ENCODE measurements at regions not wholly inside any gene's neighbourhood (a gene's known extent, or its start where the extent isn't known, plus 50 kb on each side); places are given as distances from the start of the nearest gene placed in this dataset.
"Not testable (repeated sequence)": the region's sequence is repeated elsewhere in the genome, so short reads cannot be mapped to it uniquely, and the experiment has no call there.

GRCh38 chr4:43457866-43458265, 565.4 kb downstream of the GRXCR1 start:
- no peak for DNase-seq

DNA sequence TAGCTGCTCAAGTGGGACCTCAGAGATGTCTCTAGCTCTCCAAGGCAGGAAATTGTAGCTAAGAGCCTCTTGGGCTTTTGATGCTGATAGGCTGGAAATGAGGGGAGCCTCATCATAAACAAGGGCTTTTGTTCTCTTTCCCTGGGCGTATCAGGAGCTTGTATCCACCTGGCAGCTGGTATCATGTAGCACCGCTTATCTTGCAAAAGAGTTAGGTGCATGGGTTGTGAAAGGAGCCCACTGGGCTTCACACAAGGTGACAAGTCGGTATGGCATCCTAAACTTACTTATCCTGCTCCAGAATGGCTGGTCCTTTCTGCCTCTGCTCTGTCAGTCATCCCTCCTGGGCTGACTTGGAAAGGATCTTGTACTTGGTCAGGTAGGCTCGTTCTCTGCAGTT, 565.8 kb downstream of the GRXCR1 start:
- DNase-seq, result no peak

- DNase-seq, result no peak
Observed at GRCh38 chr4:43471950-43472349, 579.4 kb downstream of the GRXCR1 start.

DNA sequence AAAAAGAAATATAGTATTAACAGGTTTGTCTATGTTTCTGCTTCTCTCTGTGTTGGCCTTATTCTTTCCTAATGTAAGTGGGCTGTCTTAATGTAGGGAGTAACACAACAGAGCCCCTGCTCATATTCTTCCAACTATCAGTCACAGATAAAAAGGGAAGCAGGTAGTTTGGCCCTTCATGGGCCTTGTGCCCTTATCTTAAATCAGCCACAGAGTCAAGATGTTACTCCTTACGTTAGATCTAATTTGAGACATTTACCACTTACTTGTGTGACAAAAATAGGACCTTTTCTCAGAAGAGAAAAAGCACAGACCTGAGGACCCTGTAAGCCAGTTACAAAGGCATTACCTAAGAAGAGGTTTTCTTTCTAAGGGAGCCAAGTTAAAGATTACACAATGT, 589.0 kb downstream of the GRXCR1 start:
- DNase-seq, result no peak

GRCh38 chr4:43485196-43485595, 592.7 kb downstream of the GRXCR1 start:
- no peak for DNase-seq

- no peak for DNase-seq
Observed at GRCh38 chr4:43496188-43496587, 603.7 kb downstream of the GRXCR1 start.

DNA sequence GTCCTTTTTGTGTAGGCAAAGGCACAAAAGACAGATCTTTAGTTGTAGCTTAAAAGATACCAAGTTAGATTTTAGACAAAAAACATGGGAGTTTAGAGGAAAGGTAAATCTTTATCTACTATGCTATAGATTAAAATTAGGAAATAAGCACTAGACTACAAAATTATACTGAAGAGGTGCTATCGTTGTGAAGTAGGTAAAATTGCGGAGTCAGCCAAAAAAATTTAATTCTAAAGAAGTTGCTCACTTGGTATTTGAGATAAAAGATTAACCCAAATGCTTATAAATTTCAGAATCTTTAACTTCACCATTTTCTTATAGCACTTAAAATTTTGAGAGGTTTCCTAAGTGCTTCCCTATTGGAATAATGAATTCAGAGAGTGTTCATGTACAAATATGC, 604.1 kb downstream of the GRXCR1 start:
- no peak for DNase-seq

- not testable (repeated sequence) for DNase-seq
Observed at GRCh38 chr4:43505823-43506222, 613.3 kb downstream of the GRXCR1 start.

- DNase-seq, result no peak
Observed at GRCh38 chr4:43512253-43512652, 619.7 kb downstream of the GRXCR1 start.

DNA sequence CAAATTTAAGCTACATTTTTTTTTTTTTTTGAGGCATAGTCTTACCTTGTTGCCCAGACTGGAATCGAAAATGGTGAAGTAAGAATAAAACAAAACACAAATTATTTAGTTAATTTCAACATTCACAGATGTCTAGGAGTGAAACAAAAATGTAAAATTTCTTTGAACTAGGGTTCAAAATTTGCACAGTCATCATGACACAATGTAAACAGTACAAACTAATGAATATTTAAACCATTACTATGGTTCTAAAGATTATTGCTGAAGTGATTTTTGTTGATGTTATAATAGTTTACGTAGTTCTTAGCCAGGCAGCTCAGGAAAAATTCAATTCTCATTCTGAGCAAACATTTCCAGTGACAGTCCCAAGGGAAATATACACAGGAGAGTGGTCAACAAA, 633.1 kb downstream of the GRXCR1 start:
- DNase-seq, result no peak

DNA sequence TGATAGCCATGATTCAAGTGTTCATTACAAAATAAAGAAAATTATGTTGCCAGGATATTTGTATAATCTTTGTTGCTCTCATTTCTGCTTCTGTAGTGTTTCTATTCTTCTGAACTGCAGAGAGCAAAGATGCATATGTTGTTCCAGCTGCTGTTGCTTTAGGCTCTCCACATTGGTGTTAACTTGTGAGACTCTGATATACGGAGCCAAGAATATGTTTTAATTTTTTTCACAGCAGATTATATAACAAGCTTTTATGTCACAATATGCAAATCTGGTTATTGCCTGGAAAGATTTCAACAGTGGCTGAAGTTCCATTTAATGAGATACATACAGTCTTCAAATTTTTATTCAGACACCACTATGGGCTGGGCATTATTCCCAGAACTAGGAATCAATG, 655.0 kb downstream of the GRXCR1 start:
- no peak for DNase-seq

GRCh38 chr4:43550981-43551627, 658.6 kb downstream of the GRXCR1 start:
- no peak for DNase-seq

GRCh38 chr4:43556262-43556661, 663.7 kb downstream of the GRXCR1 start:
- DNase-seq, result no peak

DNA sequence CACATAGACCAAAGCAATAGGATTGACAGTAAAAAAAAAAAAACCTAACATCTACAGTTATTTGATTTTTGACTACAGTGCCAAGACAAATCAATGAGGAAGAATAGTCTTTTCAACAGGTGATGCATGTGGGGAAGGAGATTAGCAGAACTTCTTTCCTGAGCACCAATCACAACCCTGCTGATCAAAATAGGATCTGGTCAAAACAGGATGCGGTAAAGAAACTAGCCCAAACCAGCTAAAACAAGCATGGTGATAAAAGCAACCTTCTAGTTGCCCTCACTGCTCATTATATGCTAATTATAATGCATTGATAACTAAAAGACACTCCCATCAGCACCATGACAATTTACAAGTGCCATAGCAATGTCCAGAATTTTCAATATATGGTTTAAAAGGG, 667.5 kb downstream of the GRXCR1 start:
- DNase-seq, result no peak

GRCh38 chr4:43564107-43564506, 671.6 kb downstream of the GRXCR1 start:
- no peak for DNase-seq

DNA sequence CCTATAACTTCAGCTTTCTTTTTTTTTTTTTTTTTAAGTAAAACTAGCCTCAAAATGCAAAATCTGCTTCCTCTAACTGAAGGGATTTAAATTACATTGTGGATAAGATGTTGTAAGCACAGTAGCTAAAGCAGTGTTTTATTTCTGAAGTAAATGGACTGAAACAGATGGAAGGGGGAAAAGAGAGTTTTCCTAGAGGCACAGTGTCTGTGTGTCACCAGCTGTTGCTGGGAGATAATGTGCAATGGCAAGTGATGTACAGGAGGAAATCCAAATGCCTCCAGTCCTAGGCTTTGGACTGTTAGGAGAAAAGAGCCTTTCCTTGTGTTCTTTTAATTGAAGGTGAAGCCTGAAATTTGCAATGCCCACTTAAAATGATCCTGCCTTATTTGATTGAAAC, 672.1 kb downstream of the GRXCR1 start:
- DNase-seq, result no peak

DNA sequence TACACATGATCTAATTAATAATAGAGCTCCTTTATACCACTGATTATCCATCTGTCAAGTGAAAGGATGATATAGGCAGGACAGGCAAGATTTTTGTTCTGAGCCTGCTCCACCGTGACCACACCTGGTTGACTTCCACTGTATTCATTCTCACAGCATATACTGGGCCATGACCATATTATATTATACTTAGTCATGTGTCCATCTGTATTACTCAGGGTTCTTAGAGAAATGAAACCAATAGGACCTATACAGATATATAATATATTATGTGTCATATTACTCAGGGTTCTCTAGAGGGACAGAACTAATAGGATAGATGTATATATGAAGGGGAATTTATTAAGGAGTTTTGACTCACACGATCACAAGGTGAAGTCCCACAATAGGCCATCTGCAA, 675.1 kb downstream of the GRXCR1 start:
- no peak for DNase-seq

- no peak for DNase-seq
Observed at GRCh38 chr4:43586813-43587212, 694.3 kb downstream of the GRXCR1 start.

- no peak for DNase-seq
Observed at GRCh38 chr4:43587758-43588157, 695.2 kb downstream of the GRXCR1 start.

GRCh38 chr4:43607400-43607799, 714.9 kb downstream of the GRXCR1 start:
- no peak for DNase-seq

DNA sequence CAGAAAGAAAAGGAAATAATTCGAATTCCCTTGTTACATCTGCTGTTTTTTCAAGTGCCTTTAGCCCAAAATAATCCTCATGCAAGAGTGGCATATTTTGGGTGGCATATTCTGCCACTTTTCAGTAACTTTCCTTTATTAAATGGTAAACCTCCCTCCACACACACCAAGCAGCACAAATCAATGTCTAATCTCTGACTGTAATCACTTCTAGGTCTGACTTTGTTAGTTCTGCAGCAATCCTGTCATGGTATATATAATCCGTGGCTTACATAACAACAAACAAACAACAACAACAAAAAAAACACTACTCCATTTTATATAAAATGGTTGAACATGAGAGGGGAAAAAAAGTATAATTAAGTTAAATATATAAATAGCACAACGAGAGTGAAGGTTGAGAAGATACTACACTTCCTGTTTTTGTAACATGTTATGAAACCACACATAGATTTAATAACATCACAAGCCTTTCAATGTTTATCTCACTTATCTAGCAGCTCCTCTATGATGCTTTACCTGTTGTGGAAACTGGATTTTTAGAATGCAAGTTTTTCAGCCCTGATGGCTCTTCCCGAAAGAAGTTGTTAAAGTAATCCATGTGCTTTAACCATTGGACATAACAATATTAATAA, 715.4 kb downstream of the GRXCR1 start:
- no peak for DNase-seq

- DNase-seq, result no peak
Observed at GRCh38 chr4:43619219-43619618, 726.7 kb downstream of the GRXCR1 start.

- not testable (repeated sequence) for DNase-seq
Observed at GRCh38 chr4:43637893-43638292, 745.4 kb downstream of the GRXCR1 start.

DNA sequence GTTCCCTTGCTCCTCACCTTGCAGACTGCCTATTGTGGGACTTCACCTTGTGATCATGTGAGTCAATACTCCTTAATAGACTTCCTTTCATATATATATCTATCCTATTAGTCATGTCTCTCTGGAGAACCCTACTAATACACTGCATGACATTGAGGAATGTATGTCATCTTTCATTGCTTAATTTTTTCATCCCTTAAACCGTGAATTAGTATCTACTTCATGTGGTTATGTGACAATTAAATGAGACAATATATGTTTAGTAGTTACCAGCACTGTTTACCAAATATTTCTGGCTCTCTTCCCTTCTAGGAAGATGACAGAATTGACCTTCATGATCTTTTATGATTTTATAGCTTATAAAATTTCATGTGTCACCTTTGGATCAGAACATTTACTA, 759.5 kb downstream of the GRXCR1 start:
- DNase-seq, result no peak

GRCh38 chr4:43659547-43659946, 767.0 kb downstream of the GRXCR1 start:
- not testable (repeated sequence) for DNase-seq
